ENCODE measurements at regions not wholly inside any gene's neighbourhood (a gene's known extent, or its start where the extent isn't known, plus 50 kb on each side); places are given as distances from the start of the nearest gene placed in this dataset.

DNA sequence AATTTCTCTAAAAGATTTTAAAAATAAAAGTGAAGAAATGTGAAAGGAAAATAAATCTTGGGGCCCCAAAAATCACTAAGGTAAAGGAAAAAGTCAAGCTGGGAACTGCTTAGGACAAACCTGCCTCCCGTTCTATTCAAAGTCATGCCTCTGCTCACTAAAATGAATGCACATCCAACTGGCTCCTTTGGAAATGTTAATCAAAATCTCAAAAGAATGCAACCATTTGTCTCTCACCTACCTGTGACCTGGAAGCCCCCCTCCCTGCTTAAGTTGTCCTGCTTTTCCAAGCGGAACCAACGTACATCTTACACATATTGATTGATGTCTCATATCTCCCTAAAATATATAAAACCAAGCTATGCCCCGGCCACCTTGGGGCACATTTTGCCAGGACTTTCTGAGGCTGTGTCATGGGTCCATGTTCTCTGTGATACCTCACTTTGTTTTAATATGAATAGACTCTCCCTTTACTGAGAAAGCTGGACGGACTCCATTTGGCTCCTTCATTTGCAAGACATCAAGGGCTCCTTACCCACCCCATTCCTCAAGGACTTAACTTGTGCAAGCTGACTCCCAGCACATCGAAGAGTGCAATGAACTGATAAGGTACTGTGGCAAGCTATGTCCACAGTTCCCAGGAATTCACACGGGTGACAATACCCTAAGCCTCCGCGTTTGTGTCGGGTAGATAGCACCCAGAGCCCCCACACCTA is 164.3 kb downstream of the SMC2 start:
- H3K4me2 ChIP-seq (ENCODE audit: low read depth, low read length, poor library complexity, severe bottlenecking): no peak overlapping the region
- H3K27me3 ChIP-seq (ENCODE audit: low read length): no peaks in the 10 kb centered on the region
- H3K9me3 ChIP-seq (ENCODE audit: insufficient read depth, low read length): no peaks in the 10 kb centered on the region
- no peaks in the 10 kb centered on the region for H3K9me2 ChIP-seq (replicated peaks; ENCODE audit: insufficient read depth, low read length)
- H2AFZ ChIP-seq (ENCODE audit: low read depth, low read length, severe bottlenecking): no peak overlapping the region
- H3K4me3 ChIP-seq (ENCODE audit: insufficient read depth, low read length, poor library complexity, severe bottlenecking): no peak overlapping the region
- H3K27ac ChIP-seq (ENCODE audit: low read depth, low read length): no peak overlapping the region
- no peak for TF ChIP-seq EZH2phosphoT487 (conservative IDR thresholded peaks at IDR 0.05; ENCODE audit: low read length)
- TF ChIP-seq, protein P1, sequence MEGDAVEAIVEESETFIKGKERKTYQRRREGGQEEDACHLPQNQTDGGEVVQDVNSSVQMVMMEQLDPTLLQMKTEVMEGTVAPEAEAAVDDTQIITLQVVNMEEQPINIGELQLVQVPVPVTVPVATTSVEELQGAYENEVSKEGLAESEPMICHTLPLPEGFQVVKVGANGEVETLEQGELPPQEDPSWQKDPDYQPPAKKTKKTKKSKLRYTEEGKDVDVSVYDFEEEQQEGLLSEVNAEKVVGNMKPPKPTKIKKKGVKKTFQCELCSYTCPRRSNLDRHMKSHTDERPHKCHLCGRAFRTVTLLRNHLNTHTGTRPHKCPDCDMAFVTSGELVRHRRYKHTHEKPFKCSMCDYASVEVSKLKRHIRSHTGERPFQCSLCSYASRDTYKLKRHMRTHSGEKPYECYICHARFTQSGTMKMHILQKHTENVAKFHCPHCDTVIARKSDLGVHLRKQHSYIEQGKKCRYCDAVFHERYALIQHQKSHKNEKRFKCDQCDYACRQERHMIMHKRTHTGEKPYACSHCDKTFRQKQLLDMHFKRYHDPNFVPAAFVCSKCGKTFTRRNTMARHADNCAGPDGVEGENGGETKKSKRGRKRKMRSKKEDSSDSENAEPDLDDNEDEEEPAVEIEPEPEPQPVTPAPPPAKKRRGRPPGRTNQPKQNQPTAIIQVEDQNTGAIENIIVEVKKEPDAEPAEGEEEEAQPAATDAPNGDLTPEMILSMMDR (IDR thresholded peaks at IDR 0.05; ENCODE audit: insufficient read depth, low read length, poor library complexity, severe bottlenecking): no peak
- H3K9ac ChIP-seq (ENCODE audit: low read length): no peak overlapping the region
- H3K79me2 ChIP-seq (ENCODE audit: insufficient read depth, low read length): no peaks in the 10 kb centered on the region
- no peaks in the 10 kb centered on the region for H3K36me3 ChIP-seq (ENCODE audit: low read length)
- no peaks in the 10 kb centered on the region for H3F3A ChIP-seq (ENCODE audit: insufficient read depth)
- H4K20me1 ChIP-seq (ENCODE audit: low read depth, low read length): no peaks in the 10 kb centered on the region

DNA sequence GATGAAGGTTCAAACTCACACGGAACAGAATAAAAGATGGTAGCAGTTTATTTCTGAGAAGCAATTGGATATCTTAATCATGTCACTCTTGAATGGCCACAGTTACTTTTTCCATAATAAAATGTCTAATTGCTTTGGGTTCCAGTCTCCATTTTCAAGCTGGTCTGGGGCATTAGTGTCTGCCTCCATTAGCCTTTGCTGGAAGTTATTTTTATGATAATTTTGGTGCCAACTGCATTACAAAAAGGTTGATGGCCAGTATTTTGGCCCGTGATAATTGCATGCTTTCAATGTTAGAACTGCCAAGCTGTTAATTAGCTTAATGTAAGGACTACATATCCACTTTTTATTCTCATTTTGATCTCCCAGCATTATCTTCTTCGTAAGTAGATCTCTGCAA is 165.9 kb downstream of the SMC2 start:
- H3K9me3 ChIP-seq (ENCODE audit: insufficient read depth, low read length): no peaks in the 10 kb centered on the region
- no peaks in the 10 kb centered on the region for H4K20me1 ChIP-seq (ENCODE audit: low read depth, low read length)
- H2AFZ ChIP-seq (ENCODE audit: low read depth, low read length, severe bottlenecking): no peak overlapping the region
- H3K27me3 ChIP-seq (ENCODE audit: low read length): no peaks in the 10 kb centered on the region
- no peaks in the 10 kb centered on the region for H3K36me3 ChIP-seq (ENCODE audit: low read length)
- H3K9ac ChIP-seq (ENCODE audit: low read length): no peak overlapping the region
- no peaks in the 10 kb centered on the region for H3F3A ChIP-seq (ENCODE audit: insufficient read depth)
- H3K27ac ChIP-seq (ENCODE audit: low read depth, low read length): no peak overlapping the region
- no peak for TF ChIP-seq EZH2phosphoT487 (conservative IDR thresholded peaks at IDR 0.05; ENCODE audit: low read length)
- TF ChIP-seq, protein P1 (IDR thresholded peaks at IDR 0.05; ENCODE audit: insufficient read depth, low read length, poor library complexity, severe bottlenecking): no peak
- H3K4me2 ChIP-seq (ENCODE audit: low read depth, low read length, poor library complexity, severe bottlenecking): no peak overlapping the region
- no peaks in the 10 kb centered on the region for H3K9me2 ChIP-seq (replicated peaks; ENCODE audit: insufficient read depth, low read length)
- no peaks in the 10 kb centered on the region for H3K79me2 ChIP-seq (ENCODE audit: insufficient read depth, low read length)
- H3K4me3 ChIP-seq (ENCODE audit: insufficient read depth, low read length, poor library complexity, severe bottlenecking): no peak overlapping the region

DNA sequence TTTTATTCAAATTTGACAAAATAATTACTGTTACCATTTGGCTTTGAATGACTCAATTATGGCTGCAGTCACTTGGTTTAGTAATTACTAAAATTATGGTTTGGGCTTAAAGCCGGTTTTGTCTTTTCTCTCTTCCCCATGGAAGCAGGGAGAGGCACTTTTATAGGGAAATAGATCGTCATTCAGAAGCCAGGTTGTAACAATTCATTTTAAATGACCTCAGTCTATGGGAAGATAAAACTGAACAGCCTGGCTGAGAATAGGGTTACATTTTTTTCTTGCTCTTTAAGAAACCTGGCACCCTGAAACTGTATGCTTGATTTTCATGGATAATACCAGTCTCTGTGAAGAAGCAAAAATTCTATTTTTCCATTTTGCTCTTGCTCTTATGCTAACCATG is 169.8 kb downstream of the SMC2 start:
- no peaks in the 10 kb centered on the region for H3K79me2 ChIP-seq (ENCODE audit: insufficient read depth, low read length)
- no peaks in the 10 kb centered on the region for H4K20me1 ChIP-seq (ENCODE audit: low read depth, low read length)
- no peaks in the 10 kb centered on the region for H3K36me3 ChIP-seq (ENCODE audit: low read length)
- H3K9me2 ChIP-seq (replicated peaks; ENCODE audit: insufficient read depth, low read length): no peaks in the 10 kb centered on the region
- H3K9ac ChIP-seq (ENCODE audit: low read length): no peak overlapping the region
- no peak overlapping the region for H3K4me2 ChIP-seq (ENCODE audit: low read depth, low read length, poor library complexity, severe bottlenecking)
- H3K27ac ChIP-seq (ENCODE audit: low read depth, low read length): no peak overlapping the region
- no peak overlapping the region for H3K4me3 ChIP-seq (ENCODE audit: insufficient read depth, low read length, poor library complexity, severe bottlenecking)
- TF ChIP-seq, protein P1 (IDR thresholded peaks at IDR 0.05; ENCODE audit: insufficient read depth, low read length, poor library complexity, severe bottlenecking): no peak
- no peak for TF ChIP-seq EZH2phosphoT487 (conservative IDR thresholded peaks at IDR 0.05; ENCODE audit: low read length)
- no peaks in the 10 kb centered on the region for H3F3A ChIP-seq (ENCODE audit: insufficient read depth)
- H3K9me3 ChIP-seq (ENCODE audit: insufficient read depth, low read length): no peaks in the 10 kb centered on the region
- no peak overlapping the region for H2AFZ ChIP-seq (ENCODE audit: low read depth, low read length, severe bottlenecking)
- H3K27me3 ChIP-seq (ENCODE audit: low read length): no peaks in the 10 kb centered on the region

Measured in SU-DHL-6 (cell line).